OCI-LY7 (cell line): ENCODE measurements at regions not wholly inside any gene's neighbourhood (a gene's known extent, or its start where the extent isn't known, plus 50 kb on each side); places are given as distances from the start of the nearest gene placed in this dataset.

ENCODE experiments used
- BruUV-seq: library from RNA; stranded (reverse); fragments of 400-500 nt; replicated peaks from 2 replicates; lab custom pipeline; 2021; lab: Mats Ljungman, UMichigan
- CTCF ChIA-PET: fragments of 300-600 bp; sonication (Branson Sonifier 250); formaldehyde crosslinking; loops from one replicate; lab custom pipeline; 2022; ENCODE audit warnings: antibody characterized with exemption; ENCODE audit not compliant: unreplicated experiment; lab: Charles Lee
- POLR2A ChIA-PET: fragments of 300-600 bp; sonication (Branson Sonifier 250); formaldehyde crosslinking; loops from one replicate; lab custom pipeline; 2022; ENCODE audit warnings: antibody characterized with exemption; lab: Charles Lee
- DNase-seq: peaks from one replicate; pipeline ENCODE4 v3.0.0-alpha.2; 2015; ENCODE audit warnings: low spot score
- H2AFZ ChIP-seq: fragments of 200-600 bp; sonication (generic), shearing (Covaris generic); 2 replicates; pipeline ENCODE4 v1.6.1; 2014; ENCODE audit warnings: mild to moderate bottlenecking, antibody characterized with exemption, low read length, moderate library complexity
- H3K27ac ChIP-seq: fragments of 200-600 bp; sonication (generic); 2 replicates; pipeline ENCODE4 v1.5.1; 2014; ENCODE audit warnings: mixed run types, low read depth, mild to moderate bottlenecking, moderate library complexity, low read length, inconsistent platforms; ENCODE audit not compliant: poor library complexity, severe bottlenecking
- H3K36me3 ChIP-seq: fragments of 200-600 bp; sonication (generic); 2 replicates; pipeline ENCODE4 v1.6.1; 2014; ENCODE audit warnings: mild to moderate bottlenecking, antibody characterized with exemption, low read length, moderate library complexity, mixed read lengths; ENCODE audit not compliant: insufficient read depth
- H3K4me1 ChIP-seq: fragments of 200-600 bp; sonication (generic); 2 replicates; pipeline ENCODE4 v1.5.1; 2014; ENCODE audit warnings: mild to moderate bottlenecking, low read length; ENCODE audit not compliant: insufficient read depth, poor library complexity, severe bottlenecking
- H3K4me2 ChIP-seq: fragments of 200-600 bp; sonication (generic); 2 replicates; pipeline ENCODE4 v1.6.1; 2014; ENCODE audit warnings: mild to moderate bottlenecking, low read length
- H3K4me3 ChIP-seq: fragments of 200-600 bp; sonication (generic); 2 replicates; pipeline ENCODE4 v1.5.1; 2014; ENCODE audit warnings: mild to moderate bottlenecking, low read depth, low read length; ENCODE audit not compliant: poor library complexity, severe bottlenecking
- H3K79me2 ChIP-seq: fragments of 200-600 bp; sonication (generic); 2 replicates; pipeline ENCODE4 v1.6.1; 2016; ENCODE audit warnings: low read depth, mild to moderate bottlenecking, low read length, moderate library complexity, mixed read lengths; ENCODE audit not compliant: insufficient read depth
- H3K9me2 ChIP-seq: fragments of 200-600 bp; sonication (generic); 2 replicates; pipeline ENCODE4 v1.6.1; 2016; ENCODE audit warnings: mild to moderate bottlenecking, low read length, mixed read lengths; ENCODE audit not compliant: insufficient read depth
- H3K9me3 ChIP-seq: fragments of 200-600 bp; sonication (generic); 2 replicates; pipeline ENCODE4 v1.6.1; 2014; ENCODE audit warnings: mild to moderate bottlenecking, mixed run types, low read length, mixed read lengths
- H4K20me1 ChIP-seq: fragments of 200-600 bp; sonication (generic); 2 replicates; pipeline ENCODE4 v1.6.1; 2014; ENCODE audit warnings: mild to moderate bottlenecking, antibody characterized with exemption, low read length, moderate library complexity, mixed read lengths; ENCODE audit not compliant: insufficient read depth
- EZH2phosphoT487 ChIP-seq: fragments of 200-600 bp; sonication (generic); IDR thresholded peaks from 2 replicates; pipeline ENCODE4 v1.6.1; 2018; ENCODE audit warnings: low read depth, borderline replicate concordance, mild to moderate bottlenecking, mixed run types, antibody characterized with exemption, low read length, moderate library complexity, mixed read lengths
- intact Hi-C: fragments of 100-400 bp; cut with micrococcal nuclease; formaldehyde crosslinking; loops from one replicate; pipeline ENCODE4 v1.10.0; 2022; ENCODE audit not compliant: unreplicated experiment
- TF ChIP-seq, protein P1 (sequence below): fragments of 200-600 bp; sonication (generic); conservative IDR thresholded peaks from 2 replicates; pipeline ENCODE4 v1.5.1; 2014; ENCODE audit warnings: mild to moderate bottlenecking, antibody characterized with exemption, low read length, moderate library complexity, mixed read lengths

DNA sequence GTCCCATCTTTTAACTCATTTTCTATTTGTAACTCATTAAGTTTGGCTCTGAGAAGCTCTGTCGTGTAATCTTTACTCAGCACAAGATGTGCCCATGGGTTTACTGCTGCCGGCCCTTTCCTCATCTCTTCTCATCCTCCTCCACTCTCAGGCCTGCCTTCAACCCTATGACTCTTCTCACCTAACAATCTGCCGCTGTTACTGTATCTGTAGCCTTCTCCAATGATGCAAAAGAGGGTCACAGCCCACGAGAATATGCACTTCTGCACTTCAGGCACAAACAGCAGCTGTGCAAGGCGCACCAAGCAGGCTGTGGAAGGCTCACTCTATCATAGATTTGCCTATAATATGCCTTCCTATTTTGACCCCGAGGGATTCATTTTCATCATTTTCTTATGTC is 546.5 kb upstream of the GALNTL6 start:
- TF ChIP-seq, protein P1, sequence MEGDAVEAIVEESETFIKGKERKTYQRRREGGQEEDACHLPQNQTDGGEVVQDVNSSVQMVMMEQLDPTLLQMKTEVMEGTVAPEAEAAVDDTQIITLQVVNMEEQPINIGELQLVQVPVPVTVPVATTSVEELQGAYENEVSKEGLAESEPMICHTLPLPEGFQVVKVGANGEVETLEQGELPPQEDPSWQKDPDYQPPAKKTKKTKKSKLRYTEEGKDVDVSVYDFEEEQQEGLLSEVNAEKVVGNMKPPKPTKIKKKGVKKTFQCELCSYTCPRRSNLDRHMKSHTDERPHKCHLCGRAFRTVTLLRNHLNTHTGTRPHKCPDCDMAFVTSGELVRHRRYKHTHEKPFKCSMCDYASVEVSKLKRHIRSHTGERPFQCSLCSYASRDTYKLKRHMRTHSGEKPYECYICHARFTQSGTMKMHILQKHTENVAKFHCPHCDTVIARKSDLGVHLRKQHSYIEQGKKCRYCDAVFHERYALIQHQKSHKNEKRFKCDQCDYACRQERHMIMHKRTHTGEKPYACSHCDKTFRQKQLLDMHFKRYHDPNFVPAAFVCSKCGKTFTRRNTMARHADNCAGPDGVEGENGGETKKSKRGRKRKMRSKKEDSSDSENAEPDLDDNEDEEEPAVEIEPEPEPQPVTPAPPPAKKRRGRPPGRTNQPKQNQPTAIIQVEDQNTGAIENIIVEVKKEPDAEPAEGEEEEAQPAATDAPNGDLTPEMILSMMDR: no peak
- TF ChIP-seq EZH2phosphoT487: no peak
- POLR2A ChIA-PET: interaction anchor here (0.9 kb wide), 1 partner anchor 36 kb away, joined by 4 read pairs; no protein-coding TSS in a partner anchor
- CTCF ChIA-PET: no interaction called here
- Histone ChIP-seq H4K20me1 (no peaks in the 10 kb centered on the region), H3K36me3 (no peaks in the 10 kb centered on the region), H3K79me2 (no peaks in the 10 kb centered on the region), H3K4me3 (no peak overlapping the region), H2AFZ (no peak overlapping the region), H3K9me2 (no peaks in the 10 kb centered on the region), H3K27ac (no peak overlapping the region), H3K4me2 (no peak overlapping the region), H3K9me3 (no peaks in the 10 kb centered on the region), H3K4me1 (no peaks in the 10 kb centered on the region)
- no TSS peak for BruUV-seq
- intact Hi-C loops: no loop called here
- DNase-seq: no peak

- no peaks in the 10 kb centered on the region for H3K36me3 ChIP-seq
- ChIA-PET POLR2A (interaction anchor here (0.6 to 0.7 kb wide), 2 partner anchors 11 to 344 kb away, joined by 3 to 5 read pairs; no protein-coding TSS in a partner anchor), CTCF (no interaction called here)
- H3K4me3 ChIP-seq: no peak overlapping the region
- BruUV-seq: no TSS peak
- no peaks in the 10 kb centered on the region for H3K9me3 ChIP-seq
- H4K20me1 ChIP-seq: no peaks in the 10 kb centered on the region
- no peaks in the 10 kb centered on the region for H3K79me2 ChIP-seq
- intact Hi-C loops: no loop called here
- no peak for TF ChIP-seq EZH2phosphoT487
- TF ChIP-seq, protein P1: no peak
- no peak for DNase-seq
- H3K4me1 ChIP-seq: no peaks in the 10 kb centered on the region
- H3K27ac ChIP-seq: no peak overlapping the region
- no peak overlapping the region for H3K4me2 ChIP-seq
- H2AFZ ChIP-seq: no peak overlapping the region
- H3K9me2 ChIP-seq: no peaks in the 10 kb centered on the region
These were observed 547.9 kb upstream of the GALNTL6 start for GRCh38 chr4:171265190-171265818.

DNA sequence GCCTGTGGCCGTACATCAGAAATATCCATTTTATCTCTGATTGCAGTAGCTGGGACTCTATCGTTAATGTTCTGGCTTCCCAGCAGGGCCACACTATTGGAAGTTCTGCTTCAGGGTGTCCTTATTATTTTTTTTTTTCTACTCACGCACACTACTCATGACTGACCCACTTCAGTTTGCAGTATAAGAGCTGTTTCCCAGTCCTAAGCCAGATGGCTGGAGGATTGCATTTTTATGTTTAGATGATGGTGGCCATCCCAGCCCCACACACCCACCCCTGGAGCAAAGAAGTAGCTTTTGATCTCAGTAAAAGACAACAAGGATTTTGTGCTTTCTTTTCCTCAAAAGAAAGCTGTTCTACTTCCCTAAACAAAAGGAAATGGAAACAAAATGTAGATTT is 557.0 kb upstream of the GALNTL6 start:
- no peak overlapping the region for H3K27ac ChIP-seq
- ChIA-PET CTCF (interaction anchor here (0.6 kb wide), 1 partner anchor 88 kb away, joined by 11 read pairs; no protein-coding TSS in a partner anchor), POLR2A (interaction anchor here (0.7 kb wide), 1 partner anchor 317 kb away, joined by 3 read pairs; no protein-coding TSS in a partner anchor)
- no peaks in the 10 kb centered on the region for H4K20me1 ChIP-seq
- no peaks in the 10 kb centered on the region for H3K9me2 ChIP-seq
- TF ChIP-seq, protein P1: no peak
- TF ChIP-seq EZH2phosphoT487: no peak
- no peaks in the 10 kb centered on the region for H3K79me2 ChIP-seq
- no peak for DNase-seq
- H3K36me3 ChIP-seq: no peaks in the 10 kb centered on the region
- BruUV-seq: no TSS peak
- H3K4me2 ChIP-seq: no peak overlapping the region
- no peak overlapping the region for H2AFZ ChIP-seq
- H3K4me3 ChIP-seq: no peak overlapping the region
- H3K9me3 ChIP-seq: no peaks in the 10 kb centered on the region
- H3K4me1 ChIP-seq: no peaks in the 10 kb centered on the region
- intact Hi-C loops: no loop called here
